ENCODE measurements at regions not wholly inside any gene's neighbourhood (a gene's known extent, or its start where the extent isn't known, plus 50 kb on each side); places are given as distances from the start of the nearest gene placed in this dataset.

DNA sequence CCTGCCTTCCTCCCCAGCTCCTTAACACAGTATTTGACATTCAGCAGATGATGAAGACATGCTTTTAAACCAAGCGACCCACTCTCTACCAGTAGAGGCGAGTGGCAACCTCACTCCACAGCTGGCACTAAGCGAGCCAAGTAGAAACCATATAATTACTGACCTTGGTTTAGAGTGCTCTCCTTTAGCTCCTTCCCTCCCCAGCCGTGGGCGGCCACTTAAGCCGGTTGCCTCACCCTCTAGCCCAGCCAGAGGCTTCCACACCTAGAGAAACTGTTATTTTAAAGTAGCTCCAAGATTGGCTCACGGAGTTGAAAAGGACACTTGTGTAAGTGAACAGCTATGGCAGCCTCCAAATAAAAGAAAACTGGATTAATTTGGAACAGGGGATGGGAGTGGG lies 109.1 kb upstream of the CRHR1 start:
- H3K9me3 ChIP-seq (replicated peaks in 1 of 11) = peaks cover 0 to 10% (median 4%) of the 10 kb centered on the region in 11 experiments; a peak in 11 of 22 replicates
- H3K27ac ChIP-seq = no peak overlapping the region
- H4K20me1 ChIP-seq = no peaks in the 10 kb centered on the region
- no peaks in the 10 kb centered on the region for H3K4me1 ChIP-seq
- no peaks in the 10 kb centered on the region for H3K27me3 ChIP-seq
- no peak overlapping the region for H3K9ac ChIP-seq
- TF ChIP-seq Cebpa-rat (IDR thresholded peaks at IDR 0.05) = no peak
- no peaks in the 10 kb centered on the region for H3K36me3 ChIP-seq
- H3K4me3 ChIP-seq = no peak overlapping the region
- no peak overlapping the region for H3K4me2 ChIP-seq

DNA sequence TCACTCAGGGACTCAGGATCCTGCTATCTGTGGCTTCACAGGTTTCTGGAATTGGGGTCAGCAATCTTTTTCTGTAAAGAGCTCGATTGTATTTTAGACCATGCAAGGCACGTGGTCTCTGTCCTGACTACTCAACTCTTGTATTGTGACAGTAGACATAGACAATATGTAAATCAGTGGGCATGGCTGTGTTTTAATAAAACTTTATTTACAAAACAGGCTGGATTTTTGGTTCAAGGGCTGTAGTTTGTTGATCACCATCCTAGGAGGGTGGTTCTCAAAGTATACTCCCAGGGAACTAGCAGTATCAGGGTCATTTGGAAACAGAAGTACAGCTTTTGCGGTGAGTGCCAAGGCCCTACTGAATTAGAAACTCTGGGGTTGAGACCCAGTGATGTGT lies 108.2 kb upstream of the CRHR1 start:
- no peak overlapping the region for H3K27ac ChIP-seq
- peaks cover 0 to 14% (median 4%) of the 10 kb centered on the region in 11 experiments; a peak in 11 of 22 replicates for H3K9me3 ChIP-seq (replicated peaks in 1 of 11)
- H3K36me3 ChIP-seq = no peaks in the 10 kb centered on the region
- H3K27me3 ChIP-seq = no peaks in the 10 kb centered on the region
- no peak overlapping the region for H3K4me2 ChIP-seq
- no peak for TF ChIP-seq Cebpa-rat (IDR thresholded peaks at IDR 0.05)
- no peaks in the 10 kb centered on the region for H4K20me1 ChIP-seq
- H3K9ac ChIP-seq = no peak overlapping the region
- no peak overlapping the region for H3K4me3 ChIP-seq
- H3K4me1 ChIP-seq = no peaks in the 10 kb centered on the region

DNA sequence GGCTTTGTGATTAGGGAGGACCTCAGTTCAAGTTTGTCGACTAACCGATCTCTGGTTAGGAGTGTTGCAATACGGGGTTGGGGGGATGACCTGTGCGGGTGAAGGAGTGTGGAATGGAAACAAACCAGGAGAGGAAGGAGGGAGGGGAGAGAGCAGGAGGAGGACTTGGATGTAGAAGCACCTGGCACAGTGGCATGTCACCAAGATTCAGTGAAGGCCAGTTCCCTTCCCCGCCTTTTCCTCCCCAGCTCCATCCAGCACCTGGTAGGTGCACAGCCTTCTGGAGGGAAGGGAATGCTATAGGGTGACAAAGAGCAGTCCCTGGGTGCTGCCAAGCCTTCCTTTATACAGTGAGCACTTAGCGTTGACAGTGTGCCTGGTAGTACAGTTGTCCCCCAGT lies 107.4 kb upstream of the CRHR1 start:
- Histone ChIP-seq H3K9ac (no peak overlapping the region), H3K27ac (no peak overlapping the region), H3K4me3 (no peak overlapping the region), H3K9me3 (replicated peaks in 1 of 11) (peaks cover 0 to 14% (median 4%) of the 10 kb centered on the region in 11 experiments; a peak in 11 of 22 replicates), H3K4me1 (no peaks in the 10 kb centered on the region), H3K4me2 (no peak overlapping the region), H3K27me3 (no peaks in the 10 kb centered on the region), H4K20me1 (no peaks in the 10 kb centered on the region), H3K36me3 (no peaks in the 10 kb centered on the region)
- no peak for TF ChIP-seq Cebpa-rat (IDR thresholded peaks at IDR 0.05)

DNA sequence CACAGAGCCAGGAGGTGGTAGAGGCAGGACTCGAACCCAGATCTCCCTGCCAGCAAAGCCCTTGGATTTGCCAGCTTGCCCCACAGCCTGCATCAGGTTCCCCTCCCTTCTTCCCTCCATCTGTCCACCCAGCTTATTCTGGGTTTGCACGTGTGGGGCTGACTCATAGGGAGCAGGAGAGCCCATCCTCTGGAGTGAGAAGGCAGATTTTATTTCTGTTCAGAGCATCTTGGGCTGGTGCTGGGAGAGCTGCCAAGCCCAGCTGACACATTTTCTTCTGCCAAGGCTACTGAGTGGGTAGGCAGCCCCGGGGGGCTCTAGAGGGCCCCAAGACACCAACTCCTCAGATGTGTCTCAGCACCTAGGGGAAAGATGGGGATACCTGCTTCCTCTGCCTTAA lies 106.3 kb upstream of the CRHR1 start:
- Histone ChIP-seq H3K27me3 (no peaks in the 10 kb centered on the region), H3K36me3 (no peaks in the 10 kb centered on the region), H3K4me1 (no peaks in the 10 kb centered on the region)

DNA sequence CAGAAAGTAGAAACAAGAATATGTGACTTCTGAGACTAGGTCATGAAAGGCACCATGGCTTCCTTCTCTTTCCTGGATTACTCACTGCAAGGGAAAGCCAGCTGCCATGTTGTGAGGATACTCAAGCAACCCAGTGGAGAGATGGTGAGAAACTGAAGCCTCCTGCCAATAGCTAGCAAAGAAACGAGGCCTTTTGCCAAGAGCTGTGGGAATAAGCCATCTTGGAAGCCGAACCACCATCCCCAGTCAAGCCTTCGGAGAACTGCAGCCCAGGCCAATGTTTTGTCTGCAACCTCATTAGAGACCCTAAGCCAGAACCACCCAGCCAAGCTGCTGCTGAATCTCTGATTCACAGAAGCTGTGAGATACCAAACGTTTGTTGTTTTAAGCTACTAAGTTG lies 104.7 kb upstream of the CRHR1 start:
- Histone ChIP-seq H3K9ac (no peak overlapping the region), H3K27ac (no peak overlapping the region), H3K4me3 (no peak overlapping the region), H4K20me1 (no peaks in the 10 kb centered on the region), H3K4me1 (no peaks in the 10 kb centered on the region), H3K27me3 (no peaks in the 10 kb centered on the region), H3K4me2 (no peak overlapping the region), H3K9me3 (replicated peaks in 1 of 11) (peaks cover 0 to 14% (median 4%) of the 10 kb centered on the region in 11 experiments; a peak in 11 of 22 replicates), H3K36me3 (no peaks in the 10 kb centered on the region)
- TF ChIP-seq Cebpa-rat (IDR thresholded peaks at IDR 0.05) = no peak

More for the DNA sequence above, 106.3 kb upstream of the CRHR1 start:
- TF ChIP-seq Cebpa-rat (IDR thresholded peaks at IDR 0.05) = no peak
- H3K9me3 ChIP-seq (replicated peaks in 1 of 11) = peaks cover 0 to 14% (median 4%) of the 10 kb centered on the region in 11 experiments; a peak in 11 of 22 replicates
- H3K4me3 ChIP-seq = no peak overlapping the region
- no peak overlapping the region for H3K27ac ChIP-seq
- H4K20me1 ChIP-seq = no peaks in the 10 kb centered on the region
- H3K9ac ChIP-seq = no peak overlapping the region
- H3K4me2 ChIP-seq = no peak overlapping the region

DNA sequence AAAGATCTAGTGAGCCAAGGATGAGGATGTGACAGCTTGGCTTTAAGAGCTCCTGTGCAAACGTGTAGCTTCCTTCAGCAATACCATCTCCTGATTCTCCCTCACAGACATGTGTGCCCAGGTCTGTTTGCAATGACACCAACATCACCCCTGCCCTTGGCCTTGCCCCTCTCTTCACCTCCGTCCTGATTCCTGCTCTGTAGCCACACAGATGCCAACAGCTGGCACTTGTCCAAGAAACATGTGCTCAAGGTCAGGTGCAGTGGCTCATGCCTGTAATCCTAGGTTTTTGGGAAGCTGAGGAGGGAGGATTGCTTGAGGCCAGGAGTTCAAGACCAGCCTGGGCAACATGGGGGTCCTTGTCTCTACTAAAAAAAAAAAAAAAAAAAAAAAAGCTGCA lies 103.8 kb upstream of the CRHR1 start:
- Histone ChIP-seq H4K20me1 (no peaks in the 10 kb centered on the region), H3K4me3 (no peak overlapping the region), H3K4me1 (no peaks in the 10 kb centered on the region), H3K4me2 (no peak overlapping the region), H3K27me3 (no peaks in the 10 kb centered on the region), H3K36me3 (no peaks in the 10 kb centered on the region), H3K27ac (no peak overlapping the region), H3K9me3 (replicated peaks in 1 of 11) (peaks cover 0 to 14% (median 4%) of the 10 kb centered on the region in 11 experiments; a peak in 11 of 22 replicates), H3K9ac (no peak overlapping the region)
- no peak for TF ChIP-seq Cebpa-rat (IDR thresholded peaks at IDR 0.05)

DNA sequence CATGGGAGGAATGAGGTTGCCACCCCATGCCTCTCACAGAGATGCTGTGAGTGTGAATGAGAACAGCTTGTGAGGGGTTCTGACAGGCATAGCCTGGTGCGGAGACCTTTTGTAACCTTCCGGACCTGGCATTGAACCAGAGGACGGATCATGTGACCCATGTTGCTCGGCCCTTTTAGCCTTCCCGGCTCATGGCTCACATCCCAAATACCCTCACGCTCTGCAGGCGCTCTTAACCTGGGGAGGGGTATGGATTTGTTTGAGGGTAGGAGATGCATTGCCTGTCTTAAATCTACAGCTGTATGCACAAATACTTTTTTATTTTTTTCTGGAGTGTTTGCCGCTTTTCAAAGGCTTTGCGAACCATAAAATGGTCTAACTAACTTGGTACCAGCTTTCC lies 102.4 kb upstream of the CRHR1 start:
- no peak for TF ChIP-seq Cebpa-rat (IDR thresholded peaks at IDR 0.05)
- no peaks in the 10 kb centered on the region for H3K36me3 ChIP-seq
- no peak overlapping the region for H3K4me3 ChIP-seq
- H4K20me1 ChIP-seq = no peaks in the 10 kb centered on the region
- H3K27me3 ChIP-seq = no peaks in the 10 kb centered on the region
- no peak overlapping the region for H3K27ac ChIP-seq
- no peaks in the 10 kb centered on the region for H3K4me1 ChIP-seq
- no peak overlapping the region for H3K4me2 ChIP-seq
- peaks cover 0 to 14% (median 4%) of the 10 kb centered on the region in 11 experiments; a peak in 11 of 22 replicates for H3K9me3 ChIP-seq (replicated peaks in 1 of 11)
- no peak overlapping the region for H3K9ac ChIP-seq

DNA sequence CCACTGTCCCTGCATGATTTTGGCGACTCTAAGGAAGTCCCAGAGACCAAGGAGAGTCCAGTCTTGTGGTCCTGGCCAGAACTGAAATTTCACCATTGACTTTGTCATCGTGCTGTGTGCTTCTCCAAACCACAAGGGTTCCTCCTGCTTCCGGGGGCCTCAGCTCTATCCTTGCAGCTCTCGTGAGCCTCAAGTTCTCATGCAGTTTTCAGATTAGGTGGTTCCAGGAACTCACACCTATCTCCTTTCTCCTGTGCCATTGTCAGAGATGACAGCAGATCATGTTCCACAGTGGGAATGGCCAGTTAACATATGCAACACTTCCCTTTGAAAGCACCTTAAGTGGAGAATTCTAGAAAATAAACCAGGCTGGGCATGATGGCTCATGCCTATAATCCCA lies 97.9 kb upstream of the CRHR1 start:
- Histone ChIP-seq H3K9me3 (replicated peaks in 1 of 11) (no peaks in the 10 kb centered on the region), H3K36me3 (no peaks in the 10 kb centered on the region), H4K20me1 (peaks cover 0 to 7% (median 0%) of the 10 kb centered on the region in 11 experiments; a peak in 1 of 22 replicates), H3K9ac (no peak overlapping the region), H3K27me3 (no peaks in the 10 kb centered on the region), H3K4me3 (no peak overlapping the region), H3K4me1 (peaks cover 0 to 4% (median 1%) of the 10 kb centered on the region in 10 experiments; a peak in 1 of 20 replicates), H3K27ac (no peak overlapping the region), H3K4me2 (no peak overlapping the region)
- TF ChIP-seq Cebpa-rat (IDR thresholded peaks at IDR 0.05) = no peak

DNA sequence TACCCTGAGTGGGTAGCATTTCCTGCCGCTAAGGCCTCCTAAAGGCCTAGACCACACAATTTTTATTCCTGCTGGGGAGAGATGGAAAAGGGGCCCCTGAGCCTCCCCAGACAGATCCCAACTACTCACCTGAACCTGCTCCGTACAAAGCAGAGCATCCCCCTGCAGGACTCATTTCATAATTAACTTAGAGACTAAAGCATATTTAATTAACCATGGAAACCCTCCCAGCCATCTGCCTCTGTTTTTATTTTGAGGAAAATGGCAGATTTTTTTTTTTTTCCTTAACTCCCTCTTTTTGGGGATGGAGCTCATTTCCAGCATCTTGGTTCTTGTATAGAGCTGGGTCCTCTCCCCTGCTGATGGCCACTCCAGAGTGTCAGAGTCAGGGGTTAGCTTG lies 96.5 kb upstream of the CRHR1 start:
- H3K4me3 ChIP-seq = no peak overlapping the region
- H3K36me3 ChIP-seq = no peaks in the 10 kb centered on the region
- H4K20me1 ChIP-seq = peaks cover 0 to 7% (median 0%) of the 10 kb centered on the region in 11 experiments; a peak in 1 of 22 replicates
- H3K4me1 ChIP-seq = peaks cover 0 to 6% (median 2%) of the 10 kb centered on the region in 10 experiments; a peak in 1 of 20 replicates
- no peaks in the 10 kb centered on the region for H3K27me3 ChIP-seq
- H3K4me2 ChIP-seq = no peak overlapping the region
- H3K9me3 ChIP-seq (replicated peaks in 1 of 11) = no peaks in the 10 kb centered on the region
- TF ChIP-seq Cebpa-rat (IDR thresholded peaks at IDR 0.05) = no peak
- no peak overlapping the region for H3K9ac ChIP-seq
- H3K27ac ChIP-seq = no peak overlapping the region

DNA sequence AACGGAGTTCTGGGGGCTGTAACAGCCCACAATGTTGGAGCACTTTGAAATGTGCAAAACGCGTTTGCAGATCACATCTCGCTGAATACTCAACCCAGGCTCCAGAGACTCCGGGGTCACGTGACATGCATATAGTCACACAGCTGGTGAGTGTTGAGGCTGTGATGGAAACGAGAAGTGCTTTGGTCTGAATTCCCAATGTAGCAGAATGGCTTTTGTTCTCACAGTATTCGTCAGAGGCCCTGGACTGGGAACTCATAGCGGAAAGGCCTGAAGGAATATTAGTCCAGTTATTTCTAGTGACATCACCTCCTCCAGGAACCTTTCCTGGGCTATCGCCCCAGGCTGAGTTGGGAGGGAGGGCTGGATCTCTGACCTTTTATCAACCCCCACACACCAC lies 95.8 kb upstream of the CRHR1 start:
- Histone ChIP-seq H3K36me3 (no peaks in the 10 kb centered on the region), H3K4me2 (no peak overlapping the region), H3K27me3 (no peaks in the 10 kb centered on the region), H3K27ac (no peak overlapping the region), H3K9ac (no peak overlapping the region), H3K9me3 (replicated peaks in 1 of 11) (no peaks in the 10 kb centered on the region), H4K20me1 (peaks cover 0 to 7% (median 0%) of the 10 kb centered on the region in 11 experiments; a peak in 1 of 22 replicates), H3K4me1 (peaks cover 0 to 6% (median 2%) of the 10 kb centered on the region in 10 experiments; a peak in 1 of 20 replicates), H3K4me3 (no peak overlapping the region)
- no peak for TF ChIP-seq Cebpa-rat (IDR thresholded peaks at IDR 0.05)
